Dedifferentiated amniotic fluid mesenchymal stem cell (primary cell): ENCODE measurements at regions not wholly inside any gene's neighbourhood (a gene's known extent, or its start where the extent isn't known, plus 50 kb on each side); places are given as distances from the start of the nearest gene placed in this dataset.
"Not testable (repeated sequence)": the region's sequence is repeated elsewhere in the genome, so short reads cannot be mapped to it uniquely, and the experiment has no call there.

ENCODE experiments used
- DNase-seq: peaks from one replicate; pipeline ENCODE4 v3.0.0-alpha.2; 2016; ENCODE audit errors: extremely low spot score

DNA sequence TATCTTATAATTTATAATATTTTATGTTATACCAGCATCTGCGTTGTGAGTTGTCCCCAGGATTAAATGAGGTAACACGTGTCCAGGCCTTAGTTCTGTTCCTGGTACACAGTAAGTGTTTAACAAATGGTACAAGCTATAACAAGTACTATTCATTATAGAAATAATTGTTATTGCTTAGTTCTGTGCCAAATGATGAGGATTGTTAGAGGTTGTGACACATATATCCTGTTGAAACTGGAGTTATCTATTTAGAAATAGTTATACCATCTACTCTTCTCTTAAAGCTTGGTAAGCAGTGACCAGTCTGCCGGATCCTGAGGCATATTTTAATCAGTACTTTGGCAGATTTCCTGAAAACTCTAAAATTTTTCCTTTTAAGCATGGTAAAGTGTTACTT is 1066.5 kb downstream of the TMTC2 start:
- no peak for DNase-seq

DNA sequence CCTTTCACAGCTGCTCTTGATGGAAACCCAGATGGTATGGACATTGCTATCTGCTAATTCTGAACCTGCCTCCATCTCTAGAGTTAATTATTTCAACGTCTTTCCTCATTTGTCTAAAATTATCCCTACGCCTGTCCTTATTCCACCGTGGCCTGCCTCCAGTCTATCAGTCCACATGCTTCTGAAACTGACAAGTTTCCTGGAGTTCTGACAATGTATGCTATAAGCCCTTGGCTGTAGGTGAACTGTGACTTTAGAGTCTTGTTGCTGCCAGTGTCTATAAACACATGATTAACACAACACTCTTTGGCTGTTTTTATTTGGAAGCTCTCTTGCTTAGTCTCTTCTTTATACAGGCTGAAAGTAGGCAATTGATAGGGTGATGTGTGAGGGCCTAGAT is 1052.9 kb downstream of the TMTC2 start:
- DNase-seq: no peak

DNA sequence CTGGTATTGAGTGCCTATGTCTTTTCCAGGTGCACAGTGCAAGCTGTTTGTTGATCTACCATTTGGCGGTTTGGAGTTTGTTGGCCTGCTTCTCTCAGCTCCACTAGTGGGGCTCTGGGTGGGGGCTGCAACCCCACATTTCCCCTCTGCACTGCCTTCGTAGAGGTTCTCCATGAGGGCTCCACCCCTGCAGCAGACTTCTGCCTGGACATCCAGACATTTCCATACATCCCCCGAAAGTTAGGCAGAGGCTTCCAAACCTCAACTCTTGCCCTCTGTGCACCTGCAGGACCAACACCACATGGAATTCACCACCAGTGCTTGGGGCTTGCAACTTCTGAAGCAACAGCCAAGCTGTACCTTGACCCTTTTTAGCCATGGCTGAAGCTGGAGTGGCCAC is 1024.1 kb downstream of the TMTC2 start:
- no peak for DNase-seq

GRCh38 chr12:83709899-83710298 is 1023.2 kb downstream of the TMTC2 start:
- DNase-seq: no peak

DNA sequence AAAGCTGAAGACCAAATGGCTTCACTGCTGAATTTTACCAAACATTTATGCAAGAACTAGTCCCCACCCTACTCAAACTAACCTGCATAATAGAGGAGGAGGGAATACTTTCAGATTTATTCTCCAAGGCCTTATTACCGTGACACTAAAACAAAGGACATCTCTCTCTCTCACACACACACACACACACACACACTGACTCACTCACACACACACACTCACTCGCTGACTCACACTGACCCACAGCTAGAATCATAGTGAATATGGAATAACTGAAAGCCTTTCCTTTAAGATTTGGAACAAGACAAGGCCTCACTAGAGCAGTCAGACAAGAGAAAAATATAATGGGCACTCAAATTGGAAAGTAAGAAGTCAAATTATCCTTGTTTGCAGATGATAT is 1014.1 kb downstream of the TMTC2 start:
- no peak for DNase-seq

GRCh38 chr12:83696311-83696710 is 1009.6 kb downstream of the TMTC2 start:
- DNase-seq: not testable (repeated sequence)

- no peak for DNase-seq
These were observed 1005.0 kb downstream of the TMTC2 start for GRCh38 chr12:83691730-83692129.

- no peak for DNase-seq
These were observed 1003.8 kb downstream of the TMTC2 start for GRCh38 chr12:83690465-83690864.

DNA sequence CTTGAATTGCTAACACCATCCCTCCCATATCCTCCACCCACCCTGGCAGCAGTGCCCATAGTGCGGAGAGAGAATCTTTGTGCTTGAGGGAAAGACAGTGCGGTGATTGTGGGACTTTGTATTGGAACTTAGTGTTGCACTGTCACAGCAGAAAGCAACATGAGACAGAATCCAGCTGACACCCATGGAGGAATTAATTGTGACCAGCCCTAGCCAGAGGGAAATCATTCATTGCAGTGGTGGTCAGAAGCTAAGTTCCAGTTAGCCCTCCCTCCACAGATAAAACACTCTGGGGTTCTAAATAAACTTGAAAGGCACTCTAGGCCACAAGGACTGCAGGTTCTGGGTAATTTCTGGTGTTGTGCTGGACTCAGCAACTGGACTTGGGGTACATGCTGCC is 1002.6 kb downstream of the TMTC2 start:
- no peak for DNase-seq

- DNase-seq: no peak
These were observed 990.1 kb downstream of the TMTC2 start for GRCh38 chr12:83676781-83677295.

GRCh38 chr12:83666690-83667089 is 980.0 kb downstream of the TMTC2 start:
- DNase-seq: no peak

DNA sequence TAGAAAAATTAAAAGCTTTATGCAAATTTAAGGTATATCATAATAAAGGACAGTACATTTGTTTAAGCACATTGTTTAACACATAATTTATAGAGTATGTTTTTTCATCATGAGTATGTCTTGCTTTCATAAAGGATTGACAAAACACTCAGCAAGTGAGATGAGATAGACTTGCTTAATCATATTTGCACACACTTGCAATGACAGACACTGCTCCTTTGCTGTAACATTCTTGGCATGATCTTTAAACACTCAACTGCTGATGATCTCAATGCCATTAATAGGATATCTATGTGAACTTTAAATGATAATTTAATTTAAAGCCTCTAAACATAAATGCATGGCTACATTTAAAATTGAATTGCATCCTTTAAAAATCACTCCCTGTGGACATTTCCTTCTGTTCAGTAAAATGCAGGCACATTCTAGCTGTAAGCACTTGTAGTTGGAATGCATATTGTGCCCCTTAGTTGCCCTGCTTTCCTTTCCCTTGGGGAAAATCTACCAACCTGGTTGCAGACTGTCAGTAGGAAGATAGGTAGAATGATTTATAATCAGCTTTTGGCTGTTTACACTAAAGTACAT is 979.0 kb downstream of the TMTC2 start:
- no peak for DNase-seq

DNA sequence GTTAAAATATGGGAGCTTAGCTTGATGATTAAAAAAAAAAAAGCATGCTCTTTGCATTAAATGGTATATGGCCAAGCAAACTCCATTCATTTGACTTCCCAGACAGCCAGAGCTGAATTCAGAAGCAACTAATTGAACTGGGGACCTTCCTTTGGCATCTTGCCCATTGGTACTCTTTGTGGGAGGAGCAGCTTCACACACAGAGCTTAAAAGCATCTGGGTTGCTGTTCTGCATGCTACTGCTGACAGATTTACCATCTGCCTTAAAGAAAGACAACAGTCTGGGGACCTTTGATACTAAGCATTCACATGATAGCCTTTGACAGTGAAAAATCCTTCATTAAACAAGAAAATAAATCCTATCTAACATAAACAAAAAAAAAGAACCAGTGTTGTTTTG is 977.9 kb downstream of the TMTC2 start:
- no peak for DNase-seq

GRCh38 chr12:83660727-83661358 is 974.1 kb downstream of the TMTC2 start:
- DNase-seq: no peak

- DNase-seq: no peak
These were observed 972.6 kb downstream of the TMTC2 start for GRCh38 chr12:83659321-83659720.

DNA sequence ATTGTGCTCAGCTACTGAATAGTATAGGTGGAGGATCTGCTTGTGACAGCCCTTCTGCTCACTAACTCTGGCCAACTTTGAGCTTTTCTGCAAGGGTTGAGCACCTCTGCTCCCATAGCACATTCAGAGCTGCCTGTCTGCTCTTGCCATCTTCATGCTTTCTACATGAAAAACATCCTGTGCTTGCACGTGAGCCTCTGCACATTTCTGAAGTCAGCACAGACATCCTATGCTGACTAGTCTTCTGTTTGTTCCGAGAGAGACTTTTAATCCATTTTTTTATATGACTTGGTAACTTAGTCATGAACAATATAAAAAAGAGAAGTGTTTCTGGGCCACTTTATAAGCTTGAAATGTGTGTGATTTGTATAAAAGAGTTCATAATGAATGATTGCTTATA is 969.3 kb downstream of the TMTC2 start:
- no peak for DNase-seq

DNA sequence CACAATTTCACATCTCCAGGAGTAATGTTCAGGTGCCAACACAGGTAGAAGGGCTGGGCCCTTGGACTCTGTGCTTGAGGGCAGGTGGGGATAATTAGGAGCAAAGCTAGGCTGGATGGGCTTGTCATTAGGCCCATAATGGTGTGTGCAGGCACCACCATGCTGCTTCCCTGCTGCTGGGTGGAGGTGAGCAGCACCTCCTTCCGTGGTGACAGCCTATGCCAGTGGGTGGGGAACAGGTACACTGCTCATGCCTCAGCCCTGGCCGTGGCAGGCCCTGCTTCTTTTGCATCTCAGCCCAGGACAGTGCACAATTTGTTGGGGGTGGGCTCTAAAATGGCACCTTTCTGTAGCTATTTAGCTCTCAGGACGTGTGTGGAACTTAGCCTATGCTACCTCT is 955.5 kb downstream of the TMTC2 start:
- DNase-seq: no peak

DNA sequence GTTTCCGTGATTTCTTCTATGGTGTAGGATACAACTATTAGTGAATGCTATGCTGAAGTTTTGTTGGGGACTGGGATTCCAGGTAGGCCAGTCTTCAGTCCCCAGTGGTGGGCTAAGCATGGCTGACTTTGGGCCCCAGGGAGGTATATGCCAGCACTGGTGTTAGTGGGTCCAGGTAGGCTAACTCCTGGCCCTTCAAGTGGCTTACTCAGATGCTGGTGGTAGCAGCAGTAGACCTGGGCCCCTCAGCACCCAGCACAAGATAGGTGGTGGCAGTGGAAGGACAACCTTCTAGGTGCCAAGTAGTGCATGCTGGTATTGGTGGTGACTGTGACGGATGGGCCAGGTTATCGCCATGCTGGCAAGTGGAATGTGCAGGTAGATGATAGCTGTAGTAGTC is 955.1 kb downstream of the TMTC2 start:
- no peak for DNase-seq

GRCh38 chr12:83634726-83635267 is 948.1 kb downstream of the TMTC2 start:
- no peak for DNase-seq

DNA sequence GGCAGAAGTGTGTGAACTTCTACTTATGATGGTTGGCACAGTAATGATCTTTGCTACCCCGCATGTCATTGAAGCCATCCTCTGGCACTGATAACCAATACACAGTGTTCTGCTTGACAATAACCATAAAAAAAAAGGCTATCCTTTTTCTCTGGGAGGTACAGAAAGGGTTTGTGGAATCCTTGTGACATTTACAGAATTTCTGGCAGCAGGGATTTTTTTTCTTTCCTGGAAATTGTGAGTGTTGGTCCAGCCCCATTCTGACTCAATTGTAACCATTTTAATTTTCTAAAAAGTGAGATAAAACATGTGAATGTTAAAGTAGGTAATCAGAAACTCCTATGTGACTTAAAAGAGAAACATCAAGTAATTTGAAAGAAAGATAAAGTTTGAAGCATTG is 943.8 kb downstream of the TMTC2 start:
- DNase-seq: no peak

- no peak for DNase-seq
These were observed 943.2 kb downstream of the TMTC2 start for GRCh38 chr12:83629931-83630330.

DNA sequence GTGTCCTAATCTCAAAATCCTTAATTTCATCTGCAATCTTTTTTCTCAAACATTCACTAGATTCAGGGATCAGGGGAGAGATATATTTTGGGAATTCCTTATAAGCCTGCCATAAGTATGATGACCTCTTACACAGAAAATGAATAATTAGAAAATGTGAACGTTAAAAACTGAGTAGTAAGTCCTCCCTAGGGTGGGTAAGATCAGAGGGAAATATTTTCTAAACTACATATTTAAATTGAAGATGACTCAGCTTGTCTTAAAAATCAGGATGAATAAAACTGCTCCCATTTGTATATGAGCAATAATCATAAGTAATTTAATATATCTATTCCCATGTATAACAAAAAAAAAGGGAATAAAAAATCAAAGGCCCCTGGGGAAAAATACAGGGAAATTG is 935.5 kb downstream of the TMTC2 start:
- DNase-seq: no peak

DNA sequence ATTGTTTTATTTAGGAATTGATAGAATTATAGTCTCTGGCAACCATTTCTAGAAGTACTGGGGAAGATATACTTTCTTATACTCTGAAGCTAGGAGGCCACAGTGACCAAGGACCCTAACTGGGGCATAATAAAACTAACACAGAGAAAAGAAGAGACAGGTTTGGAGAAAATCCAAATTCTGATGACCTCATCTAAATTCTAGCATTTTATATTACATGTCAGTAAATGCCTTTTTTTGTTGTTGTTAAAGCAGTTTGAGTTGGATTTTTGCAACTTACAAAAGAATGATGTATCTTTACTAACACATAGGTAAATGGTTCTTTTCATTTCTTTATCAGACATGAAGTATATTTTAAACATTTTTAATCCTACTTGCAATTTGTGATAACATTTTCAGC is 933.3 kb downstream of the TMTC2 start:
- no peak for DNase-seq

- no peak for DNase-seq
These were observed 928.4 kb downstream of the TMTC2 start for GRCh38 chr12:83615152-83615551.
